Mammary epithelial cell (primary cell): ENCODE measurements at regions not wholly inside any gene's neighbourhood (a gene's known extent, or its start where the extent isn't known, plus 50 kb on each side); places are given as distances from the start of the nearest gene placed in this dataset.

ENCODE experiments used
- CTCF ChIP-seq, 2 donors: IDR thresholded peaks in 1 of 2; conservative IDR thresholded peaks in 1 of 2; 2 replicates each; pipeline ENCODE4 v1.5.1; 2011 to 2012; ENCODE audit warnings: inconsistent platforms in 2 of 2, low read length in 2 of 2, mild to moderate bottlenecking in 2 of 2, control low read depth in 1 of 2, low read depth in 1 of 2; ENCODE audit not compliant: insufficient read depth in 1 of 2; ENCODE audit errors: extremely low read depth in 1 of 2
- EZH2 ChIP-seq: IDR thresholded peaks from 2 replicates; pipeline ENCODE4 v1.6.1; 2012; ENCODE audit warnings: low read length, inconsistent platforms, borderline replicate concordance

- TF ChIP-seq CTCF (conservative IDR thresholded peaks at IDR 0.05 in 1 of 2, IDR thresholded peaks at IDR 0.05 in 1 of 2; ENCODE audit: extremely low read depth in 1 of 2, insufficient read depth in 1 of 2, low read depth in 1 of 2, low read length in 2 of 2) (no peak), EZH2 (no peak)
Observed at GRCh38 chr3:139811331-139811730, 123.7 kb upstream of the CLSTN2 start.
